HCT116 (cell line): ENCODE measurements at regions not wholly inside any gene's neighbourhood (a gene's known extent, or its start where the extent isn't known, plus 50 kb on each side); places are given as distances from the start of the nearest gene placed in this dataset.

Experiments
- ATAC-seq: fragments of 200-7000 bp; cut with Tn5 transposase; 2 replicates; pipeline ENCODE4 v1.9.1; 2020; ENCODE audit warnings: mild to moderate bottlenecking, moderate library complexity
- BruUV-seq: library from RNA; stranded (reverse); fragments of 400-500 nt; replicated peaks from 2 replicates; lab custom pipeline; 2021; lab: Mats Ljungman, UMichigan
- CTCF ChIA-PET: fragments of 300-600 bp; sonication (Branson Sonifier 250); formaldehyde crosslinking; loops from one replicate; lab custom pipeline; 2021; ENCODE audit warnings: antibody characterized with exemption; lab: Charles Lee
- POLR2A ChIA-PET: fragments of 300-600, 350-600 bp; sonication (Branson Sonifier 250); formaldehyde crosslinking; loops from one replicate; lab custom pipeline; 2021; ENCODE audit warnings: antibody characterized with exemption; lab: Charles Lee
- RAD21 ChIA-PET, 2 experiments: fragments of 300-600 bp; sonication (Branson Sonifier 250); formaldehyde crosslinking; loops; one replicate each; lab custom pipeline; 2023; ENCODE audit warnings: low total read pairs in 2 of 2; ENCODE audit not compliant: uncharacterized antibody in 2 of 2, unreplicated experiment in 2 of 2, low non-redundant PET in 1 of 2; lab: Charles Lee
- DNase-seq: peaks from one replicate; pipeline ENCODE4 v3.0.0-alpha.2; 2010; ENCODE audit warnings: low read depth, low spot score
- H2AFZ ChIP-seq: fragments of 200-600 bp; shearing (Covaris generic), sonication (generic); 2 replicates; pipeline ENCODE4 v1.6.1; 2017; ENCODE audit warnings: low read depth, mixed run types, mixed read lengths, antibody characterized with exemption, low read length; ENCODE audit not compliant: poor library complexity, severe bottlenecking
- H3K27ac ChIP-seq: 2 replicates; pipeline ENCODE4 v1.5.1; 2012; ENCODE audit warnings: low read depth, low read length
- H3K27me3 ChIP-seq: fragments of 200-600 bp; sonication (generic); 2 replicates; pipeline ENCODE4 v1.6.1; 2016; ENCODE audit warnings: mixed run types, low read length, mixed read lengths; ENCODE audit not compliant: insufficient read depth
- H3K36me3 ChIP-seq, 2 experiments: fragments of 200-500 bp in 1 of 2; fragments of 200-600 bp in 1 of 2; sonication (Bioruptor generic) in 1 of 2; sonication (generic) in 1 of 2; 2 replicates each; pipeline versions ENCODE4 v1.5.1 to v1.6.1; 2014 to 2016; ENCODE audit warnings: low read length in 2 of 2, inconsistent platforms in 1 of 2, mixed read lengths in 1 of 2, mixed run types in 1 of 2; ENCODE audit not compliant: insufficient read depth in 2 of 2, control insufficient read depth in 1 of 2
- H3K4me1 ChIP-seq, 2 experiments: fragments of 200-600 bp in 1 of 2; sonication (generic) in 1 of 2; 2 replicates each; pipeline versions ENCODE4 v1.5.1 to v1.6.1; 2012 to 2017; ENCODE audit warnings: low read length in 2 of 2, inconsistent platforms in 1 of 2, mild to moderate bottlenecking in 1 of 2, mixed read lengths in 1 of 2, mixed run types in 1 of 2, moderate library complexity in 1 of 2; ENCODE audit not compliant: insufficient read depth in 2 of 2, control insufficient read depth in 1 of 2
- H3K4me2 ChIP-seq: fragments of 200-600 bp; sonication (generic); 2 replicates; pipeline ENCODE4 v1.6.1; 2017; ENCODE audit warnings: mixed run types, low read length, mixed read lengths
- H3K4me3 ChIP-seq, 2 experiments: fragments of 200-600 bp in 1 of 2; sonication (generic) in 1 of 2; replicated peaks in 1 of 2; 2 replicates each; pipeline ENCODE4 v1.5.1; 2011 to 2016; ENCODE audit warnings: low read length in 2 of 2, control low read depth in 1 of 2, low read depth in 1 of 2, mild to moderate bottlenecking in 1 of 2, mixed read lengths in 1 of 2, mixed run types in 1 of 2
- H3K79me2 ChIP-seq: fragments of 200-600 bp; sonication (generic); 2 replicates; pipeline ENCODE4 v1.6.1; 2017; ENCODE audit warnings: mild to moderate bottlenecking, mixed run types, low read length, moderate library complexity, mixed read lengths; ENCODE audit not compliant: insufficient read depth
- H3K9ac ChIP-seq: fragments of 200-600 bp; sonication (generic); 2 replicates; pipeline ENCODE4 v1.6.1; 2016; ENCODE audit warnings: low read length, mixed read lengths
- H3K9me2 ChIP-seq: fragments of 200-600 bp; sonication (generic), shearing (Covaris generic); 2 replicates; pipeline ENCODE4 v1.6.1; 2017; ENCODE audit warnings: mixed run types, mild to moderate bottlenecking, moderate library complexity; ENCODE audit not compliant: insufficient read depth
- H3K9me3 ChIP-seq, 2 experiments: fragments of 200-500 bp in 1 of 2; fragments of 200-600 bp in 1 of 2; sonication (Bioruptor generic) in 1 of 2; sonication (generic) in 1 of 2; 2 replicates each; pipeline ENCODE4 v1.6.1; 2014 to 2017; ENCODE audit warnings: low read length in 2 of 2, mixed read lengths in 2 of 2, inconsistent platforms in 1 of 2, low read depth in 1 of 2, mild to moderate bottlenecking in 1 of 2, mixed run types in 1 of 2, moderate library complexity in 1 of 2; ENCODE audit not compliant: control insufficient read depth in 1 of 2, insufficient read depth in 1 of 2
- H4K20me1 ChIP-seq: fragments of 200-600 bp; sonication (generic), shearing (Covaris generic); 2 replicates; pipeline ENCODE4 v1.6.1; 2017; ENCODE audit warnings: mixed run types, mild to moderate bottlenecking, moderate library complexity; ENCODE audit not compliant: insufficient read depth
- ATF3 ChIP-seq: IDR thresholded peaks from 2 replicates; pipeline ENCODE4 v1.6.1; 2012
- CEBPB ChIP-seq: IDR thresholded peaks from 2 replicates; pipeline ENCODE4 v1.6.1; 2012; ENCODE audit warnings: low read depth
- CTCF ChIP-seq, 3 experiments: fragments of 200-600 bp in 1 of 3; sonication (generic) in 1 of 3; IDR thresholded peaks in 2 of 3; conservative IDR thresholded peaks in 1 of 3; 2 replicates each; pipeline ENCODE4 v1.5.1; 2012 to 2017; ENCODE audit warnings: low read depth in 2 of 3, low read length in 2 of 3, antibody characterized with exemption in 1 of 3, borderline replicate concordance in 1 of 3, control low read depth in 1 of 3, mild to moderate bottlenecking in 1 of 3, mixed read lengths in 1 of 3, mixed run types in 1 of 3, moderate library complexity in 1 of 3; ENCODE audit not compliant: insufficient read depth in 1 of 3
- EGR1 ChIP-seq: IDR thresholded peaks from 2 replicates; pipeline ENCODE4 v1.6.1; 2012; ENCODE audit warnings: low read depth
- ELF1 ChIP-seq: IDR thresholded peaks from 2 replicates; pipeline ENCODE4 v1.6.1; 2012; ENCODE audit warnings: low read depth, borderline replicate concordance
- EZH2 ChIP-seq: fragments of 200-600 bp; sonication (generic); IDR thresholded peaks from 2 replicates; pipeline ENCODE4 v1.6.1; 2017; ENCODE audit warnings: antibody characterized with exemption, mixed run types
- FOSL1 ChIP-seq: IDR thresholded peaks from 2 replicates; pipeline ENCODE4 v1.6.1; 2012; ENCODE audit warnings: low read depth
- JUND ChIP-seq: IDR thresholded peaks from 2 replicates; pipeline ENCODE4 v1.6.1; 2012
- MAX ChIP-seq: IDR thresholded peaks from 2 replicates; pipeline ENCODE4 v1.6.1; 2012
- POLR2A ChIP-seq: IDR thresholded peaks from 2 replicates; pipeline ENCODE4 v1.7.0; 2011; ENCODE audit warnings: borderline replicate concordance; ENCODE audit not compliant: insufficient read depth, insufficient read length; ENCODE audit errors: extremely low read depth
- POLR2AphosphoS5 ChIP-seq: IDR thresholded peaks from 2 replicates; pipeline ENCODE4 v1.6.1; 2011; ENCODE audit warnings: mild to moderate bottlenecking, low read depth, low read length, moderate library complexity
- RAD21 ChIP-seq: IDR thresholded peaks from 2 replicates; pipeline ENCODE4 v1.6.1; 2012; ENCODE audit warnings: low read depth, mild to moderate bottlenecking
- SRF ChIP-seq: IDR thresholded peaks from 2 replicates; pipeline ENCODE4 v1.6.1; 2012; ENCODE audit warnings: low read depth
- TCF7L2 ChIP-seq: IDR thresholded peaks from 2 replicates; pipeline ENCODE4 v1.7.0; 2011; ENCODE audit warnings: borderline replicate concordance, inconsistent platforms; ENCODE audit not compliant: insufficient read depth, insufficient read length; ENCODE audit errors: extremely low read depth
- YY1 ChIP-seq: IDR thresholded peaks from 2 replicates; pipeline ENCODE4 v1.6.1; 2011; ENCODE audit warnings: low read length, low read depth, moderate library complexity, mild to moderate bottlenecking; ENCODE audit not compliant: insufficient replicate concordance; ENCODE audit errors: extremely low read depth
- ZFX ChIP-seq: fragments of 450-650 bp; IDR thresholded peaks from 2 replicates; pipeline ENCODE4 v1.6.1; 2017
- ZNF274 ChIP-seq: fragments of 200-500 bp; sonication (Bioruptor generic); IDR thresholded peaks from 2 replicates; pipeline ENCODE4 v1.6.1; 2014; ENCODE audit warnings: mild to moderate bottlenecking, low read depth, low read length, inconsistent platforms
- intact Hi-C: fragments of 100-400 bp; cut with micrococcal nuclease; formaldehyde crosslinking; loops from 2 replicates; pipeline ENCODE4 v1.10.0; 2022

- TF ChIP-seq FOSL1: peak; percentile 91
- no peak for TF ChIP-seq POLR2A
- no peak for TF ChIP-seq POLR2AphosphoS5
- no peak for TF ChIP-seq YY1
- TF ChIP-seq ZFX: no peak
- TF ChIP-seq RAD21: no peak
- TF ChIP-seq JUND: peak; percentile 71
- no peak for TF ChIP-seq SRF
- TF ChIP-seq ELF1: no peak
- TF ChIP-seq ATF3: peak; percentile 54; the same call in 1 of the 2 replicates
- no peak for TF ChIP-seq MAX
These were observed 896.2 kb downstream of the CCDC85A start (continued) for GRCh38 chr2:57080035-57080434.

GRCh38 chr2:57084697-57085281 lies 901.0 kb downstream of the CCDC85A start:
- BruUV-seq: no TSS peak
- Histone ChIP-seq H3K9ac (no peak overlapping the region), H3K27me3 (no peaks in the 10 kb centered on the region), H3K4me2 (no peak overlapping the region), H3K4me3 (no peak overlapping the region), H3K27ac (no peak overlapping the region), H3K4me1 (peaks cover 0 to 9% of the 10 kb centered on the region in 2 experiments; a peak in 2 of 4 replicates), H3K79me2 (no peaks in the 10 kb centered on the region), H4K20me1 (no peaks in the 10 kb centered on the region), H3K9me3 (no peaks in the 10 kb centered on the region), H3K36me3 (no peaks in the 10 kb centered on the region), H3K9me2 (no peaks in the 10 kb centered on the region), H2AFZ (no peak overlapping the region)
- CTCF ChIA-PET: no interaction called here
- TF ChIP-seq EZH2 (no peak), EGR1 (no peak), CEBPB (no peak), CTCF (IDR thresholded peaks at IDR 0.05 in 2 of 3, conservative IDR thresholded peaks at IDR 0.05 in 1 of 3; ENCODE audit: borderline replicate concordance in 1 of 3, insufficient read depth in 1 of 3, low read depth in 2 of 3, low read length in 2 of 3) (no peak), SRF (no peak), ZNF274 (no peak), TCF7L2 (no peak)
- intact Hi-C loops: no loop called here
- ATAC-seq (no peak), DNase-seq (no peak)
- RAD21 ChIA-PET: no interaction called here
- POLR2A ChIA-PET: no interaction called here
